Colonic mucosa (tissue), 4 donors: ENCODE measurements at regions not wholly inside any gene's neighbourhood (a gene's known extent, or its start where the extent isn't known, plus 50 kb on each side); places are given as distances from the start of the nearest gene placed in this dataset.

Source experiments
- DNase-seq: peaks from one replicate; pipeline ENCODE4 v3.0.0-alpha.2; 2020
- H3K27ac ChIP-seq: fragments of 200-600 bp; one replicate; pipeline ENCODE4 v1.8.0; 2021
- H3K27me3 ChIP-seq: fragments of 200-600 bp; one replicate; pipeline ENCODE4 v1.8.0; 2021
- H3K36me3 ChIP-seq: fragments of 200-600 bp; one replicate; pipeline ENCODE4 v1.8.0; 2021
- H3K4me1 ChIP-seq: fragments of 200-600 bp; one replicate; pipeline ENCODE4 v1.8.0; 2021; ENCODE audit warnings: mild to moderate bottlenecking
- H3K4me3 ChIP-seq: fragments of 200-600 bp; one replicate; pipeline ENCODE4 v1.8.0; 2021
- H3K9ac ChIP-seq, 2 donors: one replicate each; pipeline ENCODE4 v1.7.0; 2013; ENCODE audit warnings: control low read depth in 2 of 2, low read depth in 2 of 2, low read length in 2 of 2
- H3K9me3 ChIP-seq: fragments of 200-600 bp; one replicate; pipeline ENCODE4 v1.8.0; 2021
- intact Hi-C: fragments of 100-400 bp; cut with DNase I; formaldehyde crosslinking; loops from one replicate; pipeline ENCODE4 v1.14.1; 2022
- TF ChIP-seq, protein P1 (sequence below): fragments of 200-600 bp; IDR thresholded peaks from one replicate; pipeline ENCODE4 v1.8.0; 2022; ENCODE audit warnings: antibody characterized with exemption, mild to moderate bottlenecking
- donor health status: healthy.
- donor health status: DM: no; HTN: no; CAD: no.
- donor health status: DM: no; HTN: no; CAD: no.

GRCh38 chr20:11060423-11061185 lies 386.8 kb upstream of the JAG1 start:
- TF ChIP-seq, protein P1, sequence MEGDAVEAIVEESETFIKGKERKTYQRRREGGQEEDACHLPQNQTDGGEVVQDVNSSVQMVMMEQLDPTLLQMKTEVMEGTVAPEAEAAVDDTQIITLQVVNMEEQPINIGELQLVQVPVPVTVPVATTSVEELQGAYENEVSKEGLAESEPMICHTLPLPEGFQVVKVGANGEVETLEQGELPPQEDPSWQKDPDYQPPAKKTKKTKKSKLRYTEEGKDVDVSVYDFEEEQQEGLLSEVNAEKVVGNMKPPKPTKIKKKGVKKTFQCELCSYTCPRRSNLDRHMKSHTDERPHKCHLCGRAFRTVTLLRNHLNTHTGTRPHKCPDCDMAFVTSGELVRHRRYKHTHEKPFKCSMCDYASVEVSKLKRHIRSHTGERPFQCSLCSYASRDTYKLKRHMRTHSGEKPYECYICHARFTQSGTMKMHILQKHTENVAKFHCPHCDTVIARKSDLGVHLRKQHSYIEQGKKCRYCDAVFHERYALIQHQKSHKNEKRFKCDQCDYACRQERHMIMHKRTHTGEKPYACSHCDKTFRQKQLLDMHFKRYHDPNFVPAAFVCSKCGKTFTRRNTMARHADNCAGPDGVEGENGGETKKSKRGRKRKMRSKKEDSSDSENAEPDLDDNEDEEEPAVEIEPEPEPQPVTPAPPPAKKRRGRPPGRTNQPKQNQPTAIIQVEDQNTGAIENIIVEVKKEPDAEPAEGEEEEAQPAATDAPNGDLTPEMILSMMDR, result no peak
- intact Hi-C loops, result no loop called here
- H3K9me3 ChIP-seq, result no peaks in the 10 kb centered on the region
- no peak overlapping the region for H3K4me3 ChIP-seq
- no peaks in the 10 kb centered on the region for H3K27me3 ChIP-seq
- no peak overlapping the region for H3K27ac ChIP-seq
- no peaks in the 10 kb centered on the region for H3K4me1 ChIP-seq
- H3K36me3 ChIP-seq, result no peaks in the 10 kb centered on the region
- no peak for DNase-seq
- H3K9ac ChIP-seq, result no peak overlapping the region

- H3K9me3 ChIP-seq, result no peaks in the 10 kb centered on the region
- intact Hi-C loops, result no loop called here
Measured at GRCh38 chr20:11063444-11063843, 389.6 kb upstream of the JAG1 start.

DNA sequence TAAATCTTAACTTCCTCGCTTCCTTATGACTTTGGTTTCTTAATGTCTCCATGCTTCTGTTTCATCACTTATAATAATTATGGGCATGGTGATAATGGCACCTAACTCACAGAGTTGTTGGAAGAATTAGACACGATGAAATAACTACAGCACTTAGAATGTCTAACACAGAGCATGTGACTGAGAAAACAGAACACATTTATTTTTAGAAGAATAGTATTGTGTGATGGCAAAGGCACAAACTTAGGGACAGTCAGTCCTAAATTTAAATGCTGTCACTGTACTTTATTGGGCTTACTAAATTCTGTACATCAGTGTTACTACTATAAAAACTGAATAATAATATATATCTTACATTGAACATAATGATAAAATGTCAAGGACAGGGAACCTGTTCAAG lies 391.1 kb upstream of the JAG1 start:
- TF ChIP-seq, protein P1, result no peak
- Histone ChIP-seq H3K36me3 (no peaks in the 10 kb centered on the region), H3K9me3 (no peaks in the 10 kb centered on the region), H3K9ac (no peak overlapping the region), H3K27me3 (no peaks in the 10 kb centered on the region), H3K4me1 (no peaks in the 10 kb centered on the region), H3K27ac (no peak overlapping the region), H3K4me3 (no peak overlapping the region)
- intact Hi-C loops, result no loop called here
- no peak for DNase-seq

More at GRCh38 chr20:11063444-11063843, 389.6 kb upstream of the JAG1 start:
- Histone ChIP-seq H3K9ac (no peak overlapping the region), H3K4me3 (no peak overlapping the region), H3K4me1 (no peaks in the 10 kb centered on the region), H3K27me3 (no peaks in the 10 kb centered on the region), H3K36me3 (no peaks in the 10 kb centered on the region), H3K27ac (no peak overlapping the region)
- no peak for DNase-seq
- TF ChIP-seq, protein P1, result no peak

- Histone ChIP-seq H3K9me3 (no peaks in the 10 kb centered on the region), H3K4me3 (no peak overlapping the region), H3K9ac (no peak overlapping the region), H3K27ac (no peak overlapping the region), H3K27me3 (no peaks in the 10 kb centered on the region), H3K36me3 (no peaks in the 10 kb centered on the region), H3K4me1 (no peaks in the 10 kb centered on the region)
- TF ChIP-seq, protein P1, result no peak
- DNase-seq, result no peak
- intact Hi-C loops, result no loop called here
Measured at GRCh38 chr20:11067359-11067758, 393.6 kb upstream of the JAG1 start.

- intact Hi-C loops, result no loop called here
- Histone ChIP-seq H3K4me1 (no peaks in the 10 kb centered on the region), H3K9ac (no peak overlapping the region), H3K4me3 (no peak overlapping the region), H3K27me3 (no peaks in the 10 kb centered on the region), H3K27ac (no peak overlapping the region), H3K36me3 (no peaks in the 10 kb centered on the region), H3K9me3 (no peaks in the 10 kb centered on the region)
- no peak for DNase-seq
- TF ChIP-seq, protein P1, result no peak
Measured at GRCh38 chr20:11072982-11073381, 399.2 kb upstream of the JAG1 start.
